ENCODE measurements at regions not wholly inside any gene's neighbourhood (a gene's known extent, or its start where the extent isn't known, plus 50 kb on each side); places are given as distances from the start of the nearest gene placed in this dataset.

GRCh38 chr6:164274493-164274892 is 860.0 kb downstream of the QKI start:
- Histone ChIP-seq H3K36me3 (ENCODE audit: control insufficient read depth in 1 of 2, insufficient read depth in 2 of 2, low read length in 2 of 2) (no peaks in the 10 kb centered on the region), H3K27me3 (ENCODE audit: insufficient read depth, low read length) (no peaks in the 10 kb centered on the region), H4K20me1 (ENCODE audit: insufficient read depth) (no peaks in the 10 kb centered on the region), H3K9me2 (ENCODE audit: insufficient read depth) (no peaks in the 10 kb centered on the region), H3K9ac (ENCODE audit: low read length) (no peak overlapping the region), H3K27ac (ENCODE audit: low read depth, low read length) (no peak overlapping the region), H3K9me3 (ENCODE audit: control insufficient read depth in 1 of 2, insufficient read depth in 1 of 2, low read depth in 1 of 2, low read length in 2 of 2) (peaks cover 0 to 6% of the 10 kb centered on the region in 2 experiments; a peak in 2 of 4 replicates), H3K4me1 (ENCODE audit: control insufficient read depth in 1 of 2, insufficient read depth in 2 of 2, low read length in 2 of 2) (no peaks in the 10 kb centered on the region), H2AFZ (ENCODE audit: low read depth, low read length, poor library complexity, severe bottlenecking) (no peak overlapping the region), H3K4me3 (replicated peaks in 1 of 2; ENCODE audit: low read depth in 1 of 2, low read length in 2 of 2) (no peak overlapping the region), H3K4me2 (ENCODE audit: low read length) (no peak overlapping the region), H3K79me2 (ENCODE audit: insufficient read depth, low read length) (no peaks in the 10 kb centered on the region)
- DNase-seq (ENCODE audit: low read depth, low spot score) (no peak), ATAC-seq (no peak)
- ChIA-PET POLR2A (no interaction called here), CTCF (no interaction called here), RAD21 (ENCODE audit: low non-redundant PET in 1 of 2, low total read pairs in 2 of 2, uncharacterized antibody in 2 of 2, unreplicated experiment in 2 of 2) (no interaction called here)
- TF ChIP-seq, protein P1, sequence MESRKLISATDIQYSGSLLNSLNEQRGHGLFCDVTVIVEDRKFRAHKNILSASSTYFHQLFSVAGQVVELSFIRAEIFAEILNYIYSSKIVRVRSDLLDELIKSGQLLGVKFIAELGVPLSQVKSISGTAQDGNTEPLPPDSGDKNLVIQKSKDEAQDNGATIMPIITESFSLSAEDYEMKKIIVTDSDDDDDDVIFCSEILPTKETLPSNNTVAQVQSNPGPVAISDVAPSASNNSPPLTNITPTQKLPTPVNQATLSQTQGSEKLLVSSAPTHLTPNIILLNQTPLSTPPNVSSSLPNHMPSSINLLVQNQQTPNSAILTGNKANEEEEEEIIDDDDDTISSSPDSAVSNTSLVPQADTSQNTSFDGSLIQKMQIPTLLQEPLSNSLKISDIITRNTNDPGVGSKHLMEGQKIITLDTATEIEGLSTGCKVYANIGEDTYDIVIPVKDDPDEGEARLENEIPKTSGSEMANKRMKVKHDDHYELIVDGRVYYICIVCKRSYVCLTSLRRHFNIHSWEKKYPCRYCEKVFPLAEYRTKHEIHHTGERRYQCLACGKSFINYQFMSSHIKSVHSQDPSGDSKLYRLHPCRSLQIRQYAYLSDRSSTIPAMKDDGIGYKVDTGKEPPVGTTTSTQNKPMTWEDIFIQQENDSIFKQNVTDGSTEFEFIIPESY (IDR thresholded peaks at IDR 0.05; ENCODE audit: extremely low read depth, insufficient replicate concordance, low read length), result no peak
- TF ChIP-seq SIN3A (IDR thresholded peaks at IDR 0.05; ENCODE audit: low read depth), result no peak
- TF ChIP-seq EGR1 (IDR thresholded peaks at IDR 0.05; ENCODE audit: low read depth), result no peak
- TF ChIP-seq ELF1 (IDR thresholded peaks at IDR 0.05; ENCODE audit: borderline replicate concordance, low read depth), result no peak
- no peak for TF ChIP-seq JUND (IDR thresholded peaks at IDR 0.05)
- no peak for TF ChIP-seq ZFX (IDR thresholded peaks at IDR 0.05)
- TF ChIP-seq MAX (IDR thresholded peaks at IDR 0.05), result no peak
- TF ChIP-seq REST (IDR thresholded peaks at IDR 0.05; ENCODE audit: low read depth), result no peak
- BruUV-seq (replicated peaks), result no TSS peak
- intact Hi-C loops (cut with micrococcal nuclease), result no loop called here
